ENCODE measurements at regions not wholly inside any gene's neighbourhood (a gene's known extent, or its start where the extent isn't known, plus 50 kb on each side); places are given as distances from the start of the nearest gene placed in this dataset.

DNA sequence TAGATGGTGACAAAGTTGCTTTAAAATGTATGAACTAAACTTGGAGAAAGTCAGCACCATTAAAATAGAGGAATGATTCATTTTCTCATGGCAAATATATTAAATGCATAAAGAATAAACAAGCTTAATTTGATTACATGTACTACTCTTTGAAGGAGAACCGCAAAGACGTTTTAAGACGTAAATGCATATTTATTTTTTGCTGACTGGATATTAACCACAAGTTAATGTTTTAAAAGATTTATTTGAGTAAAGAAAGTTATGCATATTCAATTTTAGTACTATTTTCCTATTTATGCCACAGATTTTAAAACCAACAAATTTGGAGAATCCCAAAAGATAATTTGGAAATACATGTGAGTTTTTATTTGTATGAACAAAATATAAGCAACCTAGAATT, 1121.9 kb downstream of the CDH8 start:
- TF ChIP-seq, protein P1, sequence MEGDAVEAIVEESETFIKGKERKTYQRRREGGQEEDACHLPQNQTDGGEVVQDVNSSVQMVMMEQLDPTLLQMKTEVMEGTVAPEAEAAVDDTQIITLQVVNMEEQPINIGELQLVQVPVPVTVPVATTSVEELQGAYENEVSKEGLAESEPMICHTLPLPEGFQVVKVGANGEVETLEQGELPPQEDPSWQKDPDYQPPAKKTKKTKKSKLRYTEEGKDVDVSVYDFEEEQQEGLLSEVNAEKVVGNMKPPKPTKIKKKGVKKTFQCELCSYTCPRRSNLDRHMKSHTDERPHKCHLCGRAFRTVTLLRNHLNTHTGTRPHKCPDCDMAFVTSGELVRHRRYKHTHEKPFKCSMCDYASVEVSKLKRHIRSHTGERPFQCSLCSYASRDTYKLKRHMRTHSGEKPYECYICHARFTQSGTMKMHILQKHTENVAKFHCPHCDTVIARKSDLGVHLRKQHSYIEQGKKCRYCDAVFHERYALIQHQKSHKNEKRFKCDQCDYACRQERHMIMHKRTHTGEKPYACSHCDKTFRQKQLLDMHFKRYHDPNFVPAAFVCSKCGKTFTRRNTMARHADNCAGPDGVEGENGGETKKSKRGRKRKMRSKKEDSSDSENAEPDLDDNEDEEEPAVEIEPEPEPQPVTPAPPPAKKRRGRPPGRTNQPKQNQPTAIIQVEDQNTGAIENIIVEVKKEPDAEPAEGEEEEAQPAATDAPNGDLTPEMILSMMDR (conservative IDR thresholded peaks at IDR 0.05 in 1 of 2, IDR thresholded peaks at IDR 0.05 in 1 of 2; ENCODE audit: extremely low read depth in 1 of 2, insufficient read depth in 1 of 2, low read depth in 1 of 2, low read length in 2 of 2), result no peak
- no peak for TF ChIP-seq EZH2 (IDR thresholded peaks at IDR 0.05; ENCODE audit: borderline replicate concordance, low read length)
